Ishikawa (cell line): ENCODE measurements at regions not wholly inside any gene's neighbourhood (a gene's known extent, or its start where the extent isn't known, plus 50 kb on each side); places are given as distances from the start of the nearest gene placed in this dataset.

Source experiments
- CEBPB ChIP-seq: IDR thresholded peaks from 2 replicates; pipeline ENCODE4 v1.6.1; 2012
- CREB1 ChIP-seq: IDR thresholded peaks from 2 replicates; pipeline ENCODE4 v1.6.1; 2012; ENCODE audit warnings: low read depth
- EGR1 ChIP-seq: IDR thresholded peaks from 2 replicates; pipeline ENCODE4 v1.6.1; 2012
- EP300 ChIP-seq: IDR thresholded peaks from 2 replicates; pipeline ENCODE4 v1.6.1; 2012; ENCODE audit warnings: borderline replicate concordance
- FOXM1 ChIP-seq: IDR thresholded peaks from 2 replicates; pipeline ENCODE4 v1.6.1; 2012; ENCODE audit warnings: low read depth, borderline replicate concordance
- MAX ChIP-seq: IDR thresholded peaks from 2 replicates; pipeline ENCODE4 v1.6.1; 2012
- NFIC ChIP-seq: IDR thresholded peaks from 2 replicates; pipeline ENCODE4 v1.6.1; 2012
- RAD21 ChIP-seq: IDR thresholded peaks from 2 replicates; pipeline ENCODE4 v1.6.1; 2012; ENCODE audit warnings: low read depth
- REST ChIP-seq: IDR thresholded peaks from 2 replicates; pipeline ENCODE4 v1.6.1; 2012; ENCODE audit warnings: low read depth, mild to moderate bottlenecking
- TAF1 ChIP-seq: IDR thresholded peaks from 2 replicates; pipeline ENCODE4 v1.6.1; 2012; ENCODE audit warnings: low read depth, mild to moderate bottlenecking
- TCF12 ChIP-seq: IDR thresholded peaks from 2 replicates; pipeline ENCODE4 v1.6.1; 2012; ENCODE audit warnings: low read depth
- TEAD4 ChIP-seq: IDR thresholded peaks from 2 replicates; pipeline ENCODE4 v1.6.1; 2012
- USF1 ChIP-seq: IDR thresholded peaks from 2 replicates; pipeline ENCODE4 v1.6.1; 2012
- YY1 ChIP-seq: IDR thresholded peaks from 2 replicates; pipeline ENCODE4 v1.6.1; 2012; ENCODE audit warnings: low read depth
- ZBTB7A ChIP-seq: IDR thresholded peaks from 2 replicates; pipeline ENCODE4 v1.6.1; 2012; ENCODE audit warnings: low read depth

GRCh38 chr12:77603946-77604345 lies 226.7 kb upstream of the NAV3 start:
- no peak for TF ChIP-seq NFIC
- no peak for TF ChIP-seq ZBTB7A
- no peak for TF ChIP-seq CREB1
- no peak for TF ChIP-seq RAD21
- TF ChIP-seq MAX, result no peak
- no peak for TF ChIP-seq USF1
- TF ChIP-seq REST, result no peak
- no peak for TF ChIP-seq YY1
- TF ChIP-seq CEBPB, result no peak

GRCh38 chr12:77601069-77601468 lies 229.6 kb upstream of the NAV3 start:
- TF ChIP-seq CREB1, result no peak
- no peak for TF ChIP-seq ZBTB7A
- TF ChIP-seq MAX, result no peak
- no peak for TF ChIP-seq EP300
- no peak for TF ChIP-seq REST
- TF ChIP-seq NFIC, result no peak
- no peak for TF ChIP-seq YY1
- TF ChIP-seq TEAD4, result no peak
- no peak for TF ChIP-seq TAF1
- no peak for TF ChIP-seq TCF12
- TF ChIP-seq RAD21, result no peak
- TF ChIP-seq EGR1, result no peak
- no peak for TF ChIP-seq USF1
- TF ChIP-seq CEBPB, result no peak
- TF ChIP-seq FOXM1, result no peak

- TF ChIP-seq YY1 (no peak), NFIC (no peak), EP300 (no peak), EGR1 (no peak), TEAD4 (no peak), ZBTB7A (no peak), TAF1 (no peak), FOXM1 (no peak), USF1 (no peak)
Measured at GRCh38 chr12:77600468-77600843, 230.2 kb upstream of the NAV3 start.

GRCh38 chr12:77599782-77600467 lies 230.8 kb upstream of the NAV3 start:
- TF ChIP-seq FOXM1, result no peak
- no peak for TF ChIP-seq USF1
- TF ChIP-seq YY1, result no peak
- no peak for TF ChIP-seq CREB1
- no peak for TF ChIP-seq TEAD4
- TF ChIP-seq TCF12, result no peak
- TF ChIP-seq EP300, result no peak
- TF ChIP-seq REST, result no peak
- no peak for TF ChIP-seq NFIC
- TF ChIP-seq ZBTB7A, result no peak
- TF ChIP-seq RAD21, result no peak
- TF ChIP-seq MAX, result no peak
- TF ChIP-seq EGR1, result no peak
- TF ChIP-seq TAF1, result no peak
- no peak for TF ChIP-seq CEBPB
